ENCODE measurements at regions not wholly inside any gene's neighbourhood (a gene's known extent, or its start where the extent isn't known, plus 50 kb on each side); places are given as distances from the start of the nearest gene placed in this dataset.
"Not testable (repeated sequence)": the region's sequence is repeated elsewhere in the genome, so short reads cannot be mapped to it uniquely, and the experiment has no call there.

GRCh38 chr2:192969055-192969454, 774.3 kb upstream of the TMEFF2 start:
- no peak overlapping the region for H2AFZ ChIP-seq (ENCODE audit: low read depth, low read length)
- TF ChIP-seq CTCF (IDR thresholded peaks at IDR 0.05; ENCODE audit: insufficient read depth, low read depth, low read length): no peak
- TF ChIP-seq EZH2 (IDR thresholded peaks at IDR 0.05; ENCODE audit: insufficient read depth, low read length): no peak
- no peaks in the 10 kb centered on the region for H3K4me1 ChIP-seq (ENCODE audit: insufficient read depth, low read length)
- no peaks in the 10 kb centered on the region for H3K36me3 ChIP-seq (ENCODE audit: insufficient read depth, low read length)
- no peak overlapping the region for H3K9ac ChIP-seq (ENCODE audit: low read length)
- DNase-seq (ENCODE audit: low read depth): no peak
- no peaks in the 10 kb centered on the region for H4K20me1 ChIP-seq (ENCODE audit: insufficient read depth, low read length)
- Mint-ChIP-seq H3K4me3 (ENCODE audit: unreplicated experiment) (no peak overlapping the region), H3K27me3 (ENCODE audit: low read depth, unreplicated experiment) (no peaks in the 10 kb centered on the region), H3K36me3 (ENCODE audit: low read depth, unreplicated experiment) (no peaks in the 10 kb centered on the region), H3K9me3 (ENCODE audit: unreplicated experiment) (no peaks in the 10 kb centered on the region), H3K27ac (ENCODE audit: unreplicated experiment) (no peak overlapping the region), H3K4me1 (ENCODE audit: low read depth, unreplicated experiment) (no peaks in the 10 kb centered on the region)
- H3K27ac ChIP-seq (ENCODE audit: low read depth, low read length): no peak overlapping the region
- H3K79me2 ChIP-seq (ENCODE audit: insufficient read depth, low read length): no peaks in the 10 kb centered on the region
- no peak for FAIRE-seq
- H3K4me2 ChIP-seq (ENCODE audit: low read length): no peak overlapping the region
- H3K4me3 ChIP-seq (ENCODE audit: insufficient read depth, low read depth, low read length): no peak overlapping the region
- no peaks in the 10 kb centered on the region for H3K27me3 ChIP-seq (ENCODE audit: insufficient read depth, low read length)
- no peaks in the 10 kb centered on the region for H3K9me3 ChIP-seq (ENCODE audit: insufficient read depth, low read depth, low read length)

GRCh38 chr2:192960945-192961344, 766.2 kb upstream of the TMEFF2 start:
- Histone ChIP-seq H3K27me3 (ENCODE audit: insufficient read depth, low read length) (no peaks in the 10 kb centered on the region), H4K20me1 (ENCODE audit: insufficient read depth, low read length) (no peaks in the 10 kb centered on the region), H3K27ac (ENCODE audit: low read depth, low read length) (no peak overlapping the region), H3K36me3 (ENCODE audit: insufficient read depth, low read length) (no peaks in the 10 kb centered on the region), H3K4me1 (ENCODE audit: insufficient read depth, low read length) (no peaks in the 10 kb centered on the region), H3K4me3 (ENCODE audit: insufficient read depth, low read depth, low read length) (no peak overlapping the region), H3K9ac (ENCODE audit: low read length) (no peak overlapping the region), H3K79me2 (ENCODE audit: insufficient read depth, low read length) (no peaks in the 10 kb centered on the region), H3K4me2 (ENCODE audit: low read length) (no peak overlapping the region), H2AFZ (ENCODE audit: low read depth, low read length) (no peak overlapping the region), H3K9me3 (ENCODE audit: insufficient read depth, low read depth, low read length) (no peaks in the 10 kb centered on the region)
- no peaks in the 10 kb centered on the region for H3K9me3 Mint-ChIP-seq (ENCODE audit: unreplicated experiment)
- no peaks in the 10 kb centered on the region for H3K27me3 Mint-ChIP-seq (ENCODE audit: low read depth, unreplicated experiment)
- no peak for TF ChIP-seq CTCF (IDR thresholded peaks at IDR 0.05; ENCODE audit: insufficient read depth, low read depth, low read length)
- no peak for TF ChIP-seq EZH2 (IDR thresholded peaks at IDR 0.05; ENCODE audit: insufficient read depth, low read length)
- H3K4me1 Mint-ChIP-seq (ENCODE audit: low read depth, unreplicated experiment): peaks cover 8% of the 10 kb centered on the region
- no peak overlapping the region for H3K27ac Mint-ChIP-seq (ENCODE audit: unreplicated experiment)
- DNase-seq (ENCODE audit: low read depth): no peak
- no peak overlapping the region for H3K4me3 Mint-ChIP-seq (ENCODE audit: unreplicated experiment)
- H3K36me3 Mint-ChIP-seq (ENCODE audit: low read depth, unreplicated experiment): no peaks in the 10 kb centered on the region
- FAIRE-seq: no peak

- FAIRE-seq; H4K20me1 ChIP-seq (ENCODE audit: insufficient read depth, low read length); H3K36me3 ChIP-seq (ENCODE audit: insufficient read depth, low read length); H3K4me3 Mint-ChIP-seq (ENCODE audit: unreplicated experiment); H3K9me3 ChIP-seq (ENCODE audit: insufficient read depth, low read depth, low read length); H3K36me3 Mint-ChIP-seq (ENCODE audit: low read depth, unreplicated experiment); H3K27ac ChIP-seq (ENCODE audit: low read depth, low read length); H3K27me3 ChIP-seq (ENCODE audit: insufficient read depth, low read length); H3K79me2 ChIP-seq (ENCODE audit: insufficient read depth, low read length); H3K9ac ChIP-seq (ENCODE audit: low read length); H3K27ac Mint-ChIP-seq (ENCODE audit: unreplicated experiment); H3K9me3 Mint-ChIP-seq (ENCODE audit: unreplicated experiment); H3K4me1 ChIP-seq (ENCODE audit: insufficient read depth, low read length); H3K27me3 Mint-ChIP-seq (ENCODE audit: low read depth, unreplicated experiment); H2AFZ ChIP-seq (ENCODE audit: low read depth, low read length); H3K4me1 Mint-ChIP-seq (ENCODE audit: low read depth, unreplicated experiment); H3K4me2 ChIP-seq (ENCODE audit: low read length); H3K4me3 ChIP-seq (ENCODE audit: insufficient read depth, low read depth, low read length); DNase-seq (ENCODE audit: low read depth): not testable (repeated sequence)
Measured at GRCh38 chr2:192958615-192959014, 763.9 kb upstream of the TMEFF2 start.
